ENCODE measurements at regions not wholly inside any gene's neighbourhood (a gene's known extent, or its start where the extent isn't known, plus 50 kb on each side); places are given as distances from the start of the nearest gene placed in this dataset.

DNA sequence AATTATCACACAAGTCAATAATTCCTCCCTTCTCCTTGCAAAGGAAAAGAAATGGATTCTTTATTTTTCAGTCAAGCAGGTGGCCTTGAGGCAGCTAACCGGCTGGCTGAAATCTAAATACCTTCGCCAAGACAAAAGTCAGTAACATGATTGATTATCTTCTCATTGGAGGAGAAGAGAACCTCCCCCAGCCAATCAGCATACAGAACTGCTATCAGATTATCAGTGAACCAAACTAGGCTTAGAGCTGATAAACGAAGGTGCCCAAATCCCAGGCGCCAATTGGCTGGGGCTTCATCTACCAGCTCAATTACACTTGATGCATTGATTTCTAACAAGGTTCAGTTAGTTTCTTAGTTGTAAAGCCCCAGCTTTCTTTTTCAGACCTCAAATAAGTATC lies 152.4 kb upstream of the NOCT start:
- TF ChIP-seq ZNF274 (IDR thresholded peaks at IDR 0.05; ENCODE audit: low read depth, low read length) = no peak
- no peak for TF ChIP-seq SUZ12 (IDR thresholded peaks at IDR 0.05; ENCODE audit: extremely low read depth, insufficient read depth, insufficient read length)
